ENCODE measurements at regions not wholly inside any gene's neighbourhood (a gene's known extent, or its start where the extent isn't known, plus 50 kb on each side); places are given as distances from the start of the nearest gene placed in this dataset.

DNA sequence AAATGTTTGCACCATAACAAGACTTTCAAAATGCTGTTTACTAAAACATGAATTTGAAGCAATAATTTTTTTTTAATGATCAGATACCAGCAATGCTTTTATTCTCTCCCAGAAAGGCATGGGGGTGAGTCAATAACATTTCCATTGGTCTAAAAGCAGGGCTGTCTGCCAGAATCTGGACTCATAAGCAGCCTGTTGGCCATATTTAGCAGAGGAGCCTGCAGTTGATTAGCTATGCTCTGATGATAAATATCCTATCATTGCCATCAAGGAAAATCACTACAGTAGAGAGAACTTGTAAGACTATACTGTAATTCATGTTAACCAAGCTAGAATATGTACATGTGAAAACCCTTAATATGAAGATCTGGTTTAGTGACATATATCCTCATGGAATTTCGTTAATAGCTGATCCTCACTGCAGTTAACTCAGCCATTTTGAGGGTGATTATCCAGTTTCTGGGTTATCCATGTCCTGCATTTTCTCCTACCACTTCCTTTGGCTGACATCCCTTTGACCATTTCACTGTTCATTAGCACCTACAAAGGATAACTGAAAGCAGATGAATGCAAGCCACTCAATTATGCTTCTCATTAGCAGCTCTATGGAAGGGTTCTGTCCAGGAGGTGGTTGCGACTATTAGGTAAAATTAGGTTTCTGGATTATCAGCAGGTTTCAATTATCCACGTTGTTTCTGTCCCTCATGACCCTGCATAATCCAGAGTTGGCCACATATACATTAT, 72.9 kb upstream of the DIAPH2 start:
- H2BK120ac ChIP-seq (replicated peaks; ENCODE audit: low read depth, low read length), result no peak overlapping the region
- WGBS, 2 experiments (ENCODE audit: extremely low coverage in 1 of 2, insufficient coverage in 1 of 2, insufficient read length in 1 of 2, insufficient replicate concordance in 2 of 2, low coverage in 1 of 2, low lambda C conversion rate in 2 of 2, missing lambda C conversion rate in 1 of 2), result 61% methylated on average over 3 of the region's 3 CpGs; no CpG with 5 or more reads in 1 of the 2 experiments
- TF ChIP-seq RAD21 (IDR thresholded peaks at IDR 0.05 in 1 of 2, conservative IDR thresholded peaks at IDR 0.05 in 1 of 2; ENCODE audit: low read depth in 2 of 2, low read length in 2 of 2) (no peak), SRF (IDR thresholded peaks at IDR 0.05; ENCODE audit: low read depth, low read length) (no peak), SP1 (IDR thresholded peaks at IDR 0.05; ENCODE audit: low read depth, low read length) (no peak), RFX5 (IDR thresholded peaks at IDR 0.05; ENCODE audit: borderline replicate concordance, low read depth, low read length) (no peak), BACH1 (IDR thresholded peaks at IDR 0.05; ENCODE audit: low read length) (no peak), CHD2 (IDR thresholded peaks at IDR 0.05; ENCODE audit: low read length) (no peak), HDAC2 (IDR thresholded peaks at IDR 0.05; ENCODE audit: borderline replicate concordance in 1 of 2, low read depth in 2 of 2, low read length in 2 of 2) (no peak), CTCF (IDR thresholded peaks at IDR 0.05; ENCODE audit: control extremely low read depth in 1 of 3, insufficient read depth in 1 of 3, low read depth in 1 of 3, low read length in 3 of 3) (no peak), TAF1 (IDR thresholded peaks at IDR 0.05; ENCODE audit: low read depth, low read length) (no peak), POLR2AphosphoS5 (IDR thresholded peaks at IDR 0.05; ENCODE audit: low read depth, low read length) (no peak), CREB1 (IDR thresholded peaks at IDR 0.05) (no peak)

More for the DNA sequence above, 72.9 kb upstream of the DIAPH2 start:
- Histone ChIP-seq H3K27ac (ENCODE audit: low read depth, low read length) (no peak overlapping the region), H2AFZ (ENCODE audit: low read length) (peak overlapping the region; percentile 3; the same call in 1 of the 2 replicates), H4K20me1 (replicated peaks in 1 of 2; ENCODE audit: control insufficient read depth in 1 of 2, insufficient read depth in 2 of 2, low read length in 2 of 2) (no peaks in the 10 kb centered on the region), H3K79me2 (ENCODE audit: control insufficient read depth in 1 of 2, insufficient read depth in 2 of 2, low read length in 2 of 2) (no peaks in the 10 kb centered on the region), H3K4me2 (ENCODE audit: insufficient read depth in 1 of 2, low read depth in 2 of 2, low read length in 2 of 2) (no peak overlapping the region), H2BK5ac (ENCODE audit: low read depth, low read length) (no peak overlapping the region), H3K27me3 (replicated peaks in 1 of 4; ENCODE audit: control insufficient read depth in 3 of 4, extremely low read depth in 1 of 4, insufficient read depth in 3 of 4, low read length in 3 of 4) (no peaks in the 10 kb centered on the region), H3K14ac (ENCODE audit: insufficient read length) (no peak overlapping the region), H3K9me3 (ENCODE audit: insufficient read depth in 2 of 2, low read depth in 1 of 2, low read length in 1 of 2) (no peaks in the 10 kb centered on the region), H3K4ac (replicated peaks; ENCODE audit: insufficient read length, low read depth, low read length) (no peak overlapping the region), H3K4me1 (replicated peaks in 1 of 4; ENCODE audit: control insufficient read depth in 3 of 4, insufficient read depth in 4 of 4, low read length in 3 of 4) (no peaks in the 10 kb centered on the region), H3K79me1 (ENCODE audit: low read depth, low read length) (no peaks in the 10 kb centered on the region), H3K36me3 (ENCODE audit: control insufficient read depth in 2 of 4, insufficient read depth in 4 of 4, low read length in 3 of 4) (no peaks in the 10 kb centered on the region), H3K4me3 (ENCODE audit: extremely low read depth in 1 of 4, insufficient read depth in 2 of 4, low read depth in 3 of 4, low read length in 4 of 4) (no peak overlapping the region), H2BK20ac (ENCODE audit: low read length) (no peak overlapping the region), H3K56ac (replicated peaks; ENCODE audit: insufficient read length, low read depth, low read length) (no peak overlapping the region), H2BK15ac (ENCODE audit: low read length) (no peak overlapping the region), H4K8ac (ENCODE audit: extremely low read depth, insufficient read depth, low read length) (no peak overlapping the region), H3K9ac (replicated peaks in 1 of 4; ENCODE audit: extremely low read depth in 1 of 4, low read depth in 3 of 4, low read length in 3 of 4) (no peak overlapping the region), H3K23ac (ENCODE audit: insufficient read length) (no peak overlapping the region), H2BK12ac (ENCODE audit: low read depth, low read length) (no peak overlapping the region), H4K5ac (ENCODE audit: insufficient read length, low read depth, low read length) (no peak overlapping the region), H4K91ac (replicated peaks; ENCODE audit: insufficient read length, low read length) (no peak overlapping the region), H3K18ac (ENCODE audit: extremely low read depth, low read length) (no peak overlapping the region), H2AK5ac (ENCODE audit: low read depth, low read length) (no peak overlapping the region), H3K23me2 (ENCODE audit: low read depth, low read length) (no peaks in the 10 kb centered on the region)
- DNase-seq (ENCODE audit: low read depth in 1 of 2, low spot score in 2 of 2) (no peak), FAIRE-seq (no peak)
- CTCF ChIA-PET (ENCODE audit: partially characterized antibody), result interaction anchor here (0.9 kb wide), 1 partner anchor 66 kb away, joined by 3 read pairs; no protein-coding TSS in a partner anchor
- POLR2A ChIA-PET (ENCODE audit: partially characterized antibody), result no interaction called here
